Cardiac fibroblast (primary cell): ENCODE measurements at regions not wholly inside any gene's neighbourhood (a gene's known extent, or its start where the extent isn't known, plus 50 kb on each side); places are given as distances from the start of the nearest gene placed in this dataset.

Source experiments
- DNase-seq, 2 donors: peaks; one replicate each; pipeline versions ENCODE4 v3.0.0 to v3.0.0-alpha.2; 2010; ENCODE audit warnings: low read depth in 2 of 2
- H3K4me3 ChIP-seq, 2 donors: replicated peaks in 1 of 2; 1 replicate in 1 of 2; 2 replicates in 1 of 2; pipeline ENCODE4 v1.5.1; 2011; ENCODE audit warnings: low read depth in 2 of 2, low read length in 2 of 2, mild to moderate bottlenecking in 2 of 2, moderate library complexity in 1 of 2
- TF ChIP-seq, protein P1 (sequence below): IDR thresholded peaks from one replicate; pipeline ENCODE4 v1.5.1; 2011; ENCODE audit warnings: low read depth, mild to moderate bottlenecking, low read length, inconsistent platforms

GRCh38 chr6:43843669-43844171 is 73.7 kb downstream of the VEGFA start:
- DNase-seq: no peak
- TF ChIP-seq, protein P1, sequence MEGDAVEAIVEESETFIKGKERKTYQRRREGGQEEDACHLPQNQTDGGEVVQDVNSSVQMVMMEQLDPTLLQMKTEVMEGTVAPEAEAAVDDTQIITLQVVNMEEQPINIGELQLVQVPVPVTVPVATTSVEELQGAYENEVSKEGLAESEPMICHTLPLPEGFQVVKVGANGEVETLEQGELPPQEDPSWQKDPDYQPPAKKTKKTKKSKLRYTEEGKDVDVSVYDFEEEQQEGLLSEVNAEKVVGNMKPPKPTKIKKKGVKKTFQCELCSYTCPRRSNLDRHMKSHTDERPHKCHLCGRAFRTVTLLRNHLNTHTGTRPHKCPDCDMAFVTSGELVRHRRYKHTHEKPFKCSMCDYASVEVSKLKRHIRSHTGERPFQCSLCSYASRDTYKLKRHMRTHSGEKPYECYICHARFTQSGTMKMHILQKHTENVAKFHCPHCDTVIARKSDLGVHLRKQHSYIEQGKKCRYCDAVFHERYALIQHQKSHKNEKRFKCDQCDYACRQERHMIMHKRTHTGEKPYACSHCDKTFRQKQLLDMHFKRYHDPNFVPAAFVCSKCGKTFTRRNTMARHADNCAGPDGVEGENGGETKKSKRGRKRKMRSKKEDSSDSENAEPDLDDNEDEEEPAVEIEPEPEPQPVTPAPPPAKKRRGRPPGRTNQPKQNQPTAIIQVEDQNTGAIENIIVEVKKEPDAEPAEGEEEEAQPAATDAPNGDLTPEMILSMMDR: no peak
- no peak overlapping the region for H3K4me3 ChIP-seq

GRCh38 chr6:43843097-43843645 is 73.2 kb downstream of the VEGFA start:
- TF ChIP-seq, protein P1: no peak
- no peak for DNase-seq
- H3K4me3 ChIP-seq: no peak overlapping the region

GRCh38 chr6:43842231-43842794 is 72.3 kb downstream of the VEGFA start:
- TF ChIP-seq, protein P1: no peak
- no peak overlapping the region for H3K4me3 ChIP-seq
- DNase-seq: peak; percentile 25 to 52

GRCh38 chr6:43840490-43841218 is 70.6 kb downstream of the VEGFA start:
- DNase-seq: peak in 1 of 2 donors; percentile 41
- TF ChIP-seq, protein P1: no peak
- no peak overlapping the region for H3K4me3 ChIP-seq

- peak; percentile 80 to 81 for DNase-seq
- TF ChIP-seq, protein P1: peak; percentile 66
- H3K4me3 ChIP-seq: no peak overlapping the region
These were observed 68.4 kb downstream of the VEGFA start for GRCh38 chr6:43838276-43839036.

- TF ChIP-seq, protein P1: no peak
- H3K4me3 ChIP-seq: no peak overlapping the region
These were observed 67.5 kb downstream of the VEGFA start for GRCh38 chr6:43837507-43837906.

More at GRCh38 chr6:43837507-43837906, 67.5 kb downstream of the VEGFA start:
- no peak for DNase-seq
